Esophagus squamous epithelium (tissue), 5 donors: ENCODE measurements at regions not wholly inside any gene's neighbourhood (a gene's known extent, or its start where the extent isn't known, plus 50 kb on each side); places are given as distances from the start of the nearest gene placed in this dataset.
"Not testable (repeated sequence)": the region's sequence is repeated elsewhere in the genome, so short reads cannot be mapped to it uniquely, and the experiment has no call there.

Experiments
- DNase-seq: peaks from one replicate; lab custom pipeline; 2025; lab: John Stamatoyannopoulos, UW
- H3K27ac ChIP-seq, 4 donors: fragments of 200-600 bp; sonication (generic); one replicate each; pipeline ENCODE4 v1.5.1; 2016 to 2019; ENCODE audit warnings: mild to moderate bottlenecking in 1 of 4
- H3K27me3 ChIP-seq, 4 donors: fragments of 200-600 bp; sonication (generic); 1 replicate in 3 of 4; 2 replicates in 1 of 4; pipeline versions ENCODE4 v1.5.1 to v1.6.0; 2017 to 2021; ENCODE audit warnings: antibody characterized with exemption in 1 of 4
- H3K36me3 ChIP-seq, 3 donors: fragments of 200-600 bp; sonication (generic); one replicate each; pipeline ENCODE4 v1.5.1; 2016 to 2019
- H3K4me1 ChIP-seq, 3 donors: fragments of 200-600 bp; sonication (generic); one replicate each; pipeline ENCODE4 v1.5.1; 2017 to 2019
- H3K4me3 ChIP-seq, 4 donors: fragments of 200-600 bp; sonication (generic); 1 replicate in 3 of 4; 2 replicates in 1 of 4; pipeline ENCODE4 v1.5.1; 2016 to 2019; ENCODE audit warnings: mild to moderate bottlenecking in 2 of 4, moderate library complexity in 1 of 4
- H3K9me3 ChIP-seq, 3 donors: fragments of 200-600 bp; sonication (generic); one replicate each; pipeline ENCODE4 v1.5.1; 2016 to 2019
- CTCF ChIP-seq, 6 experiments: fragments of 450-650 bp in 4 of 6; fragments of 200-600 bp in 2 of 6; sonication (generic) in 2 of 6; IDR thresholded peaks; one replicate each; pipeline ENCODE4 v1.5.1; 2016 to 2019; ENCODE audit warnings: antibody characterized with exemption in 6 of 6, mild to moderate bottlenecking in 4 of 6, moderate library complexity in 4 of 6
- POLR2A ChIP-seq, 4 donors: fragments of 450-650 bp; IDR thresholded peaks; one replicate each; pipeline ENCODE4 v1.6.1; 2017; ENCODE audit warnings: antibody characterized with exemption in 4 of 4, mild to moderate bottlenecking in 4 of 4, moderate library complexity in 3 of 4
- WGBS, 2 donors: methylation state at CpG; one replicate each; pipeline ENCODE4 v1.1.5; 2018; 5-methylcytosine and 5-hydroxymethylcytosine counted together
- intact Hi-C: fragments of 100-400 bp; cut with DNase I; formaldehyde crosslinking; loops from one replicate; pipeline ENCODE4 v1.15.0; 2022
- donor health status: DM: yes; HTN: yes; CAD: no.

GRCh38 chr9:73050065-73050816 is 97.4 kb upstream of the ALDH1A1 start:
- no peaks in the 10 kb centered on the region for H3K36me3 ChIP-seq
- no peak overlapping the region for H3K27ac ChIP-seq
- H3K4me1 ChIP-seq, result no peaks in the 10 kb centered on the region
- no peak overlapping the region for H3K4me3 ChIP-seq
- WGBS, 2 donors, result 69 to 72% methylated on average over 5 of the region's 5 CpGs
- H3K9me3 ChIP-seq, result no peaks in the 10 kb centered on the region
- H3K27me3 ChIP-seq, result no peaks in the 10 kb centered on the region
- intact Hi-C loops, result no loop called here
- TF ChIP-seq CTCF (IDR thresholded peaks at IDR 0.05) (no peak), POLR2A (IDR thresholded peaks at IDR 0.05) (no peak)
- DNase-seq, result no peak

GRCh38 chr9:73049280-73049679 is 96.4 kb upstream of the ALDH1A1 start:
- Histone ChIP-seq H3K9me3 (no peaks in the 10 kb centered on the region), H3K4me3 (no peak overlapping the region), H3K27me3 (no peaks in the 10 kb centered on the region), H3K36me3 (no peaks in the 10 kb centered on the region), H3K4me1 (no peaks in the 10 kb centered on the region), H3K27ac (no peak overlapping the region)
- TF ChIP-seq CTCF (IDR thresholded peaks at IDR 0.05) (no peak), POLR2A (IDR thresholded peaks at IDR 0.05) (no peak)
- DNase-seq, result no peak
- intact Hi-C loops, result no loop called here

- Histone ChIP-seq H3K4me3 (no peak overlapping the region), H3K9me3 (no peaks in the 10 kb centered on the region), H3K27me3 (no peaks in the 10 kb centered on the region), H3K36me3 (no peaks in the 10 kb centered on the region), H3K4me1 (no peaks in the 10 kb centered on the region), H3K27ac (no peak overlapping the region)
- TF ChIP-seq CTCF (IDR thresholded peaks at IDR 0.05) (no peak), POLR2A (IDR thresholded peaks at IDR 0.05) (no peak)
- intact Hi-C loops, result no loop called here
- WGBS, 2 donors, result 83 to 87% methylated on average over 1 of the region's 1 CpG
- no peak for DNase-seq
Measured at GRCh38 chr9:73046769-73047168, 93.9 kb upstream of the ALDH1A1 start.

- intact Hi-C loops, H3K36me3 ChIP-seq: not testable (repeated sequence)
Measured at GRCh38 chr9:73044776-73045175, 91.9 kb upstream of the ALDH1A1 start.

GRCh38 chr9:73042155-73042554 is 89.3 kb upstream of the ALDH1A1 start:
- Histone ChIP-seq H3K9me3 (no peaks in the 10 kb centered on the region), H3K4me1 (peaks cover 0 to 30% (median 6%) of the 10 kb centered on the region in 3 donors), H3K36me3 (no peaks in the 10 kb centered on the region), H3K27me3 (no peaks in the 10 kb centered on the region), H3K27ac (no peak overlapping the region), H3K4me3 (no peak overlapping the region)
- TF ChIP-seq CTCF (IDR thresholded peaks at IDR 0.05), result no peak
- TF ChIP-seq POLR2A (IDR thresholded peaks at IDR 0.05), result no peak
- WGBS, 2 donors, result 21 to 30% methylated on average over 1 of the region's 1 CpG
- intact Hi-C loops, result no loop called here
- no peak for DNase-seq

More at GRCh38 chr9:73044776-73045175, 91.9 kb upstream of the ALDH1A1 start:
- not testable (repeated sequence) for H3K4me3 ChIP-seq, DNase-seq, H3K9me3 ChIP-seq, H3K27me3 ChIP-seq, H3K27ac ChIP-seq, H3K4me1 ChIP-seq
- 88% methylated on average over 4 of the region's 4 CpGs for WGBS, 2 donors
